Hepatocyte (in vitro differentiated cells): ENCODE measurements at regions not wholly inside any gene's neighbourhood (a gene's known extent, or its start where the extent isn't known, plus 50 kb on each side); places are given as distances from the start of the nearest gene placed in this dataset.

ENCODE experiments used
- DNase-seq: peaks from one replicate; pipeline ENCODE4 v3.0.0-alpha.2; 2016; ENCODE audit warnings: low spot score
- H2AFZ ChIP-seq: fragments of 200-600 bp; sonication (generic); 2 replicates; pipeline ENCODE4 v1.6.0; 2016; ENCODE audit warnings: antibody characterized with exemption, mild to moderate bottlenecking
- H3K27ac ChIP-seq: fragments of 200-600 bp; sonication (generic); 2 replicates; pipeline ENCODE4 v1.5.1; 2016; ENCODE audit warnings: mild to moderate bottlenecking
- H3K27me3 ChIP-seq: fragments of 200-600 bp; sonication (generic); 2 replicates; pipeline ENCODE4 v1.6.1; 2016
- H3K36me3 ChIP-seq: fragments of 200-600 bp; sonication (generic); replicated peaks from 2 replicates; pipeline ENCODE4 v1.5.1; 2016; ENCODE audit warnings: low read depth; ENCODE audit not compliant: insufficient read depth
- H3K4me1 ChIP-seq: fragments of 200-600 bp; sonication (generic); 2 replicates; pipeline ENCODE4 v1.5.1; 2016; ENCODE audit warnings: mild to moderate bottlenecking, moderate library complexity; ENCODE audit not compliant: insufficient read depth
- H3K4me2 ChIP-seq: fragments of 200-600 bp; sonication (generic); 2 replicates; pipeline ENCODE4 v1.6.0; 2016
- H3K4me3 ChIP-seq: fragments of 200-600 bp; sonication (generic); 2 replicates; pipeline ENCODE4 v1.5.1; 2016; ENCODE audit warnings: mild to moderate bottlenecking
- H3K79me2 ChIP-seq: fragments of 200-600 bp; sonication (generic); 2 replicates; pipeline ENCODE4 v1.6.0; 2017; ENCODE audit warnings: mild to moderate bottlenecking
- H3K9me2 ChIP-seq: fragments of 200-600 bp; sonication (generic); replicated peaks from 2 replicates; pipeline ENCODE4 v1.6.0; 2017; ENCODE audit warnings: mild to moderate bottlenecking; ENCODE audit not compliant: insufficient read depth
- H3K9me3 ChIP-seq: fragments of 200-600 bp; sonication (generic); 2 replicates; pipeline ENCODE4 v1.5.1; 2016; ENCODE audit warnings: low read depth, mild to moderate bottlenecking
- H4K20me1 ChIP-seq: fragments of 200-600 bp; sonication (generic); 2 replicates; pipeline ENCODE4 v1.6.0; 2016; ENCODE audit warnings: mild to moderate bottlenecking; ENCODE audit not compliant: insufficient read depth, poor library complexity, severe bottlenecking
- EZH2 ChIP-seq: fragments of 200-600 bp; sonication (generic); IDR thresholded peaks from 2 replicates; pipeline ENCODE4 v1.6.1; 2016; ENCODE audit warnings: antibody characterized with exemption, mild to moderate bottlenecking, borderline replicate concordance
- EZH2phosphoT487 ChIP-seq: fragments of 200-600 bp; sonication (generic); IDR thresholded peaks from one replicate; pipeline ENCODE4 v1.6.1; 2018; ENCODE audit warnings: antibody characterized with exemption, mild to moderate bottlenecking, low read depth, moderate library complexity; ENCODE audit not compliant: unreplicated experiment, severe bottlenecking
- WGBS: methylation state at CpG from one replicate; pipeline ENCODE4 v1.1.6; 2016; ENCODE audit warnings: low lambda C conversion rate; ENCODE audit errors: missing lambda C conversion rate; 5-methylcytosine and 5-hydroxymethylcytosine counted together
- TF ChIP-seq, protein P1 (sequence below): fragments of 200-600 bp; sonication (generic); IDR thresholded peaks from 2 replicates; pipeline ENCODE4 v1.5.1; 2016; ENCODE audit warnings: antibody characterized with exemption, mild to moderate bottlenecking; ENCODE audit not compliant: poor library complexity

DNA sequence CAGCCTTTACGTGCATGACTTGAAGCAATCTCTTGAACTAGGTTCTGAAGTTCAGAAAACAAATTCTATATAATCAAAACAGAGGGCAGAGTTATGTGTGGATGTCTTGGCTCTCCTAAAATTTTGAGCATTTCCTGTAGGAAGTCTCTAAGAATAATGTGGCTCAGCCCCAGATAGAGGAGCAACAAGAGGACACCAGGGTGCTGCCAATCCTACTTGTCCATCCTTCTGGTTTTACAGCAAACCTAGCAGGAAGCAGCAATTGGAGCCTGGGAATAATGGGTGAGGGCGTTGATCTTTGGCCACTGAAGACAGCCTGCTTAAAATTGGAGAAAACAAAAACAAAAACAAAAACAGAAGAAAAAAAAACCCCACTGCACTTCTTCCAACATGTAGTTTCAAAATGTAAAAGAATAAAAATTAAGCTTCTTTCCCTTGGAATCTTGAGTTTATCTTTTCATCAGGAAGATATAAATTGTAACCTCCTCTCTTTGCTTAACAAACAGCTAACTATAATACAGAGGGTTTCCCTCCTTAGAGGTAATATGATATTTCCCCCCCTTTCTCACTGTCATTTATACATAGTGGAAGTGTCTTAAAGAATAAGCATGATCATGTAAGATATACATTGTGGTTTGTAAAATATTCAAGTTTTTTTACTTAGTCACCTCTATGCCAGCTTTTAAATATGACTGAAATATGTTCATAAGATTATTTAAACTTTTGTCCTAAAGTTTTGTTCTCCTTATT is 130.6 kb downstream of the FBXO8 start:
- WGBS: 55% methylated on average over 2 of the region's 2 CpGs
- H3K4me3 ChIP-seq: no peak overlapping the region

GRCh38 chr4:174147863-174148262 is 135.6 kb downstream of the FBXO8 start:
- H3K27me3 ChIP-seq: no peaks in the 10 kb centered on the region
- no peaks in the 10 kb centered on the region for H3K9me2 ChIP-seq
- no peaks in the 10 kb centered on the region for H3K4me1 ChIP-seq
- no peaks in the 10 kb centered on the region for H3K36me3 ChIP-seq
- H3K4me2 ChIP-seq: no peak overlapping the region
- H4K20me1 ChIP-seq: no peaks in the 10 kb centered on the region
- DNase-seq: no peak
- TF ChIP-seq EZH2 (no peak), EZH2phosphoT487 (no peak)
- TF ChIP-seq, protein P1, sequence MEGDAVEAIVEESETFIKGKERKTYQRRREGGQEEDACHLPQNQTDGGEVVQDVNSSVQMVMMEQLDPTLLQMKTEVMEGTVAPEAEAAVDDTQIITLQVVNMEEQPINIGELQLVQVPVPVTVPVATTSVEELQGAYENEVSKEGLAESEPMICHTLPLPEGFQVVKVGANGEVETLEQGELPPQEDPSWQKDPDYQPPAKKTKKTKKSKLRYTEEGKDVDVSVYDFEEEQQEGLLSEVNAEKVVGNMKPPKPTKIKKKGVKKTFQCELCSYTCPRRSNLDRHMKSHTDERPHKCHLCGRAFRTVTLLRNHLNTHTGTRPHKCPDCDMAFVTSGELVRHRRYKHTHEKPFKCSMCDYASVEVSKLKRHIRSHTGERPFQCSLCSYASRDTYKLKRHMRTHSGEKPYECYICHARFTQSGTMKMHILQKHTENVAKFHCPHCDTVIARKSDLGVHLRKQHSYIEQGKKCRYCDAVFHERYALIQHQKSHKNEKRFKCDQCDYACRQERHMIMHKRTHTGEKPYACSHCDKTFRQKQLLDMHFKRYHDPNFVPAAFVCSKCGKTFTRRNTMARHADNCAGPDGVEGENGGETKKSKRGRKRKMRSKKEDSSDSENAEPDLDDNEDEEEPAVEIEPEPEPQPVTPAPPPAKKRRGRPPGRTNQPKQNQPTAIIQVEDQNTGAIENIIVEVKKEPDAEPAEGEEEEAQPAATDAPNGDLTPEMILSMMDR: no peak
- no peaks in the 10 kb centered on the region for H3K9me3 ChIP-seq
- H3K4me3 ChIP-seq: no peak overlapping the region
- H2AFZ ChIP-seq: no peak overlapping the region
- H3K79me2 ChIP-seq: no peaks in the 10 kb centered on the region
- H3K27ac ChIP-seq: no peak overlapping the region
- WGBS: 80% methylated on average over 2 of the region's 2 CpGs

More for the DNA sequence above, 130.6 kb downstream of the FBXO8 start:
- TF ChIP-seq, protein P1: no peak
- no peak for TF ChIP-seq EZH2phosphoT487
- no peak for TF ChIP-seq EZH2
- H3K4me2 ChIP-seq: peak overlapping the region; percentile 11
- no peak overlapping the region for H2AFZ ChIP-seq
- no peaks in the 10 kb centered on the region for H3K4me1 ChIP-seq
- peak overlapping the region; percentile 68 for H3K27ac ChIP-seq
- DNase-seq: no peak
- no peaks in the 10 kb centered on the region for H3K9me2 ChIP-seq
- H3K27me3 ChIP-seq: no peaks in the 10 kb centered on the region
- no peaks in the 10 kb centered on the region for H4K20me1 ChIP-seq
- H3K36me3 ChIP-seq: no peaks in the 10 kb centered on the region
- H3K9me3 ChIP-seq: no peaks in the 10 kb centered on the region
- no peaks in the 10 kb centered on the region for H3K79me2 ChIP-seq

GRCh38 chr4:174144106-174144505 is 139.4 kb downstream of the FBXO8 start:
- Histone ChIP-seq H3K9me3 (no peaks in the 10 kb centered on the region), H3K36me3 (no peaks in the 10 kb centered on the region), H2AFZ (no peak overlapping the region), H3K27me3 (no peaks in the 10 kb centered on the region), H3K4me2 (no peak overlapping the region), H4K20me1 (no peaks in the 10 kb centered on the region), H3K27ac (no peak overlapping the region), H3K79me2 (no peaks in the 10 kb centered on the region), H3K9me2 (no peaks in the 10 kb centered on the region), H3K4me3 (no peak overlapping the region), H3K4me1 (no peaks in the 10 kb centered on the region)
- no peak for DNase-seq
- TF ChIP-seq, protein P1: no peak
- TF ChIP-seq EZH2phosphoT487: no peak
- no peak for TF ChIP-seq EZH2
